DMS114 treated with DMSO at 0.1 percent for 48 hours (cell line): ENCODE measurements at regions not wholly inside any gene's neighbourhood (a gene's known extent, or its start where the extent isn't known, plus 50 kb on each side); places are given as distances from the start of the nearest gene placed in this dataset.

Experiments
- DNase-seq: peaks from one replicate; lab custom pipeline; 2025; ENCODE audit not compliant: unreplicated experiment; lab: John Stamatoyannopoulos, UW

- no peak for DNase-seq
Observed at GRCh38 chr6:98669371-98669770, 165.0 kb upstream of the POU3F2 start.

GRCh38 chr6:98670045-98670746 is 164.2 kb upstream of the POU3F2 start:
- no peak for DNase-seq

GRCh38 chr6:98672681-98673475 is 161.5 kb upstream of the POU3F2 start:
- DNase-seq, result no peak

- DNase-seq, result no peak
Observed at GRCh38 chr6:98678481-98678880, 155.9 kb upstream of the POU3F2 start.

GRCh38 chr6:98686008-98686601 is 148.3 kb upstream of the POU3F2 start:
- no peak for DNase-seq

GRCh38 chr6:98687752-98688151 is 146.6 kb upstream of the POU3F2 start:
- DNase-seq, result no peak

GRCh38 chr6:98695091-98695801 is 139.1 kb upstream of the POU3F2 start:
- no peak for DNase-seq

- DNase-seq, result no peak
Observed at GRCh38 chr6:98711380-98711779, 123.0 kb upstream of the POU3F2 start.

- no peak for DNase-seq
Observed at GRCh38 chr6:98716341-98716740, 118.0 kb upstream of the POU3F2 start.

- DNase-seq, result no peak
Observed at GRCh38 chr6:98717322-98717877, 117.0 kb upstream of the POU3F2 start.

- no peak for DNase-seq
Observed at GRCh38 chr6:98717988-98718387, 116.4 kb upstream of the POU3F2 start.

GRCh38 chr6:98724537-98724936 is 109.8 kb upstream of the POU3F2 start:
- DNase-seq, result no peak

GRCh38 chr6:98747273-98747672 is 87.1 kb upstream of the POU3F2 start:
- no peak for DNase-seq

GRCh38 chr6:98747960-98748359 is 86.4 kb upstream of the POU3F2 start:
- DNase-seq, result no peak

GRCh38 chr6:98759459-98759858 is 74.9 kb upstream of the POU3F2 start:
- no peak for DNase-seq

- no peak for DNase-seq
Observed at GRCh38 chr6:98764373-98764911, 69.9 kb upstream of the POU3F2 start.

- DNase-seq, result no peak
Observed at GRCh38 chr6:98769546-98769945, 64.8 kb upstream of the POU3F2 start.

- DNase-seq, result no peak
Observed at GRCh38 chr6:98775205-98775604, 59.2 kb upstream of the POU3F2 start.

GRCh38 chr6:98777762-98778161 is 56.6 kb upstream of the POU3F2 start:
- no peak for DNase-seq

- no peak for DNase-seq
Observed at GRCh38 chr6:98779618-98780017, 54.8 kb upstream of the POU3F2 start.

GRCh38 chr6:98782772-98783171 is 51.6 kb upstream of the POU3F2 start:
- DNase-seq, result no peak
